ENCODE measurements at regions not wholly inside any gene's neighbourhood (a gene's known extent, or its start where the extent isn't known, plus 50 kb on each side); places are given as distances from the start of the nearest gene placed in this dataset.
"Not testable (repeated sequence)": the region's sequence is repeated elsewhere in the genome, so short reads cannot be mapped to it uniquely, and the experiment has no call there.

GRCh38 chr5:143588933-143589662 lies 185.6 kb upstream of the NR3C1 start:
- DNase-seq = no peak
- FAIRE-seq = no peak
- Histone ChIP-seq H3K27ac (ENCODE audit: low read depth in 2 of 2, low read length in 2 of 2) (no peak overlapping the region), H3K36me3 (ENCODE audit: control insufficient read depth in 2 of 3, insufficient read depth in 3 of 3, low read length in 3 of 3) (no peaks in the 10 kb centered on the region), H3K9ac (ENCODE audit: low read length in 3 of 3) (no peak overlapping the region), H3K4me3 (ENCODE audit: low read length in 3 of 3) (no peak overlapping the region), H3K9me3 (ENCODE audit: control insufficient read depth in 2 of 3, insufficient read depth in 1 of 3, low read length in 3 of 3) (no peaks in the 10 kb centered on the region), H3K27me3 (ENCODE audit: control insufficient read depth, insufficient read depth, low read length) (no peaks in the 10 kb centered on the region), H3K4me1 (ENCODE audit: control insufficient read depth in 2 of 3, insufficient read depth in 2 of 3, low read depth in 1 of 3, low read length in 3 of 3) (no peaks in the 10 kb centered on the region)
- intact Hi-C loops (cut with DNase I) = no loop called here
- TF ChIP-seq, protein P1, sequence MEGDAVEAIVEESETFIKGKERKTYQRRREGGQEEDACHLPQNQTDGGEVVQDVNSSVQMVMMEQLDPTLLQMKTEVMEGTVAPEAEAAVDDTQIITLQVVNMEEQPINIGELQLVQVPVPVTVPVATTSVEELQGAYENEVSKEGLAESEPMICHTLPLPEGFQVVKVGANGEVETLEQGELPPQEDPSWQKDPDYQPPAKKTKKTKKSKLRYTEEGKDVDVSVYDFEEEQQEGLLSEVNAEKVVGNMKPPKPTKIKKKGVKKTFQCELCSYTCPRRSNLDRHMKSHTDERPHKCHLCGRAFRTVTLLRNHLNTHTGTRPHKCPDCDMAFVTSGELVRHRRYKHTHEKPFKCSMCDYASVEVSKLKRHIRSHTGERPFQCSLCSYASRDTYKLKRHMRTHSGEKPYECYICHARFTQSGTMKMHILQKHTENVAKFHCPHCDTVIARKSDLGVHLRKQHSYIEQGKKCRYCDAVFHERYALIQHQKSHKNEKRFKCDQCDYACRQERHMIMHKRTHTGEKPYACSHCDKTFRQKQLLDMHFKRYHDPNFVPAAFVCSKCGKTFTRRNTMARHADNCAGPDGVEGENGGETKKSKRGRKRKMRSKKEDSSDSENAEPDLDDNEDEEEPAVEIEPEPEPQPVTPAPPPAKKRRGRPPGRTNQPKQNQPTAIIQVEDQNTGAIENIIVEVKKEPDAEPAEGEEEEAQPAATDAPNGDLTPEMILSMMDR (IDR thresholded peaks at IDR 0.05; ENCODE audit: borderline replicate concordance, extremely low read depth, insufficient read depth) = no peak

DNA sequence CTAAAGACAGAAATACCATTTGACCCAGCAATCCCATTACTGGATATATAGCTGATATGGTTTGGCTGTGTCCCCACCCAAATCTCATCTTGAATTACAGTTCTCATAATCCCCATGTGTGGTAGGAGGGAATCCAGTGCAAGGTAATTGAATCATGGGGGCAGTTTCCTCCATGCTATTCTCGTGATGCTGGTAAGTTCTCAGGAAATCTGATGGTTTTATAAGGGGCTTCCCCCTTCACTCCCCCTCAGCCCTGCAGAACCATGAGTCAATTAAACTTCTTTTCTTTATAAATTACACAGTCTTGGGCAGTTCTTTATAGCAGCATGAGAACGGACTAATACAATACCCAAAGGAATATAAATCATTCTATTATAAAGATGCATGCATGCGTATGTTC lies 184.6 kb upstream of the NR3C1 start:
- H3K27ac ChIP-seq (ENCODE audit: low read depth in 2 of 2, low read length in 2 of 2); intact Hi-C loops (cut with DNase I); H3K4me3 ChIP-seq (ENCODE audit: low read length in 3 of 3); DNase-seq; H3K4me1 ChIP-seq (ENCODE audit: control insufficient read depth in 2 of 3, insufficient read depth in 2 of 3, low read depth in 1 of 3, low read length in 3 of 3); H3K9me3 ChIP-seq (ENCODE audit: control insufficient read depth in 2 of 3, insufficient read depth in 1 of 3, low read length in 3 of 3); FAIRE-seq; H3K27me3 ChIP-seq (ENCODE audit: control insufficient read depth, insufficient read depth, low read length); H3K36me3 ChIP-seq (ENCODE audit: control insufficient read depth in 2 of 3, insufficient read depth in 3 of 3, low read length in 3 of 3); H3K9ac ChIP-seq (ENCODE audit: low read length in 3 of 3): not testable (repeated sequence)

- no peak overlapping the region for H3K27ac ChIP-seq (ENCODE audit: low read depth in 2 of 2, low read length in 2 of 2)
- no peaks in the 10 kb centered on the region for H3K27me3 ChIP-seq (ENCODE audit: control insufficient read depth, insufficient read depth, low read length)
- no peaks in the 10 kb centered on the region for H3K4me1 ChIP-seq (ENCODE audit: control insufficient read depth in 2 of 3, insufficient read depth in 2 of 3, low read depth in 1 of 3, low read length in 3 of 3)
- no peak overlapping the region for H3K9ac ChIP-seq (ENCODE audit: low read length in 3 of 3)
- H3K4me3 ChIP-seq (ENCODE audit: low read length in 3 of 3) = no peak overlapping the region
- H3K9me3 ChIP-seq (ENCODE audit: control insufficient read depth in 2 of 3, insufficient read depth in 1 of 3, low read length in 3 of 3) = no peaks in the 10 kb centered on the region
- no peaks in the 10 kb centered on the region for H3K36me3 ChIP-seq (ENCODE audit: control insufficient read depth in 2 of 3, insufficient read depth in 3 of 3, low read length in 3 of 3)
- DNase-seq (no peak), FAIRE-seq (no peak)
- TF ChIP-seq, protein P1 (IDR thresholded peaks at IDR 0.05; ENCODE audit: borderline replicate concordance, extremely low read depth, insufficient read depth) = no peak
- intact Hi-C loops (cut with DNase I) = no loop called here
Measured at GRCh38 chr5:143586781-143587362, 183.4 kb upstream of the NR3C1 start.

GRCh38 chr5:143585970-143586369 lies 182.5 kb upstream of the NR3C1 start:
- TF ChIP-seq, protein P1 (IDR thresholded peaks at IDR 0.05; ENCODE audit: borderline replicate concordance, extremely low read depth, insufficient read depth) = no peak
- Histone ChIP-seq H3K27me3 (ENCODE audit: control insufficient read depth, insufficient read depth, low read length) (no peaks in the 10 kb centered on the region), H3K4me3 (ENCODE audit: low read length in 3 of 3) (no peak overlapping the region), H3K36me3 (ENCODE audit: control insufficient read depth in 2 of 3, insufficient read depth in 3 of 3, low read length in 3 of 3) (no peaks in the 10 kb centered on the region), H3K9me3 (ENCODE audit: control insufficient read depth in 2 of 3, insufficient read depth in 1 of 3, low read length in 3 of 3) (no peaks in the 10 kb centered on the region), H3K27ac (ENCODE audit: low read depth in 2 of 2, low read length in 2 of 2) (no peak overlapping the region), H3K4me1 (ENCODE audit: control insufficient read depth in 2 of 3, insufficient read depth in 2 of 3, low read depth in 1 of 3, low read length in 3 of 3) (no peaks in the 10 kb centered on the region), H3K9ac (ENCODE audit: low read length in 3 of 3) (no peak overlapping the region)
- FAIRE-seq = no peak
- no peak for DNase-seq
- intact Hi-C loops (cut with DNase I) = no loop called here

Data from kidney (tissue), 13 donors.